ENCODE measurements at regions not wholly inside any gene's neighbourhood (a gene's known extent, or its start where the extent isn't known, plus 50 kb on each side); places are given as distances from the start of the nearest gene placed in this dataset.
"Not testable (repeated sequence)": the region's sequence is repeated elsewhere in the genome, so short reads cannot be mapped to it uniquely, and the experiment has no call there.

- TF ChIP-seq, protein P1, sequence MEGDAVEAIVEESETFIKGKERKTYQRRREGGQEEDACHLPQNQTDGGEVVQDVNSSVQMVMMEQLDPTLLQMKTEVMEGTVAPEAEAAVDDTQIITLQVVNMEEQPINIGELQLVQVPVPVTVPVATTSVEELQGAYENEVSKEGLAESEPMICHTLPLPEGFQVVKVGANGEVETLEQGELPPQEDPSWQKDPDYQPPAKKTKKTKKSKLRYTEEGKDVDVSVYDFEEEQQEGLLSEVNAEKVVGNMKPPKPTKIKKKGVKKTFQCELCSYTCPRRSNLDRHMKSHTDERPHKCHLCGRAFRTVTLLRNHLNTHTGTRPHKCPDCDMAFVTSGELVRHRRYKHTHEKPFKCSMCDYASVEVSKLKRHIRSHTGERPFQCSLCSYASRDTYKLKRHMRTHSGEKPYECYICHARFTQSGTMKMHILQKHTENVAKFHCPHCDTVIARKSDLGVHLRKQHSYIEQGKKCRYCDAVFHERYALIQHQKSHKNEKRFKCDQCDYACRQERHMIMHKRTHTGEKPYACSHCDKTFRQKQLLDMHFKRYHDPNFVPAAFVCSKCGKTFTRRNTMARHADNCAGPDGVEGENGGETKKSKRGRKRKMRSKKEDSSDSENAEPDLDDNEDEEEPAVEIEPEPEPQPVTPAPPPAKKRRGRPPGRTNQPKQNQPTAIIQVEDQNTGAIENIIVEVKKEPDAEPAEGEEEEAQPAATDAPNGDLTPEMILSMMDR (conservative IDR thresholded peaks at IDR 0.05 in 1 of 2, IDR thresholded peaks at IDR 0.05 in 1 of 2; ENCODE audit: extremely low read depth in 1 of 2, insufficient read depth in 1 of 2, low read depth in 1 of 2, low read length in 2 of 2), result not testable (repeated sequence)
- TF ChIP-seq EZH2 (IDR thresholded peaks at IDR 0.05; ENCODE audit: borderline replicate concordance, low read length), result not testable (repeated sequence)
These were observed 234.1 kb upstream of the SEMA3C start for GRCh38 chr7:81152925-81153324.
